ENCODE measurements at regions not wholly inside any gene's neighbourhood (a gene's known extent, or its start where the extent isn't known, plus 50 kb on each side); places are given as distances from the start of the nearest gene placed in this dataset.
A peak's percentile ranks its signal among the peaks of the same experiment; 100 is the strongest.

DNA sequence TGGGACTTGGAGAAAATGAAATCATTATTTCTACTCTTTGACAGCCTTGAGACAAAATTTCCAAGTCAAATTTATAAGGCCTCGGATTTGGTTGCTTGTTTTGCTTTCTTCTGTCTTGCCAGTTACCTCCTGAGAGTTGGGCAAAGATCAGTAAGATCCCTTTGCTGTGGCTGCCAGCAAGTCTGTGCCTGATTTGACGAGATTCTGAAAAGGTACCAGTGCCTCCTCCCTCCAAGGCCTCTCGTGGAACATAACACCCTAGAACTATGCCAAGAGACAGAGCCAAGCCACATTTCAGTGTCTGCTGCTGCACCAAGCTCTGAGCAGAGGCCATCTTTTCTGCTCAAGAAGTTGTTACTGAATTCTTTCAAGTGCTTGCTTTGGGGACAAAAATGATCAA is 61.0 kb downstream of the GTPBP8 start:
- no peak for DNase-seq

DNA sequence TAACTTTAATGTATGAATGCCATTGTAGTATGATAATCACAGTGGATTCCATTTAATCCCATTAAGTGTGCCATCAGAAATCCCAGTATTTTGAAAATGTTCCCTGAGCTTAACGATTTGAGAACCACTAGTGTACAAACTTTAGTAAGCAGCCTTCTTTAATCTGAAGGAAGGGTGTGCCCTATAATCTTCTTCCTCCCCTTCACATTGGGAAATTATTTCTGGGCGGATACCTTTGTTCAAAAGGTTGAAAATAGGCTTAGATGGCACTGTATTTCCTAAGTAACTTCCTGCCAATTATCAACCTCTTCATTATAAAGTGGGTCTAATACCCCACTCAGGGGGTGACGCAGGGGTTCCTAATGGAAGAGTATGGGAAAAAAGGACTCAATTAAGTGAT is 62.4 kb downstream of the GTPBP8 start:
- DNase-seq, result no peak

DNA sequence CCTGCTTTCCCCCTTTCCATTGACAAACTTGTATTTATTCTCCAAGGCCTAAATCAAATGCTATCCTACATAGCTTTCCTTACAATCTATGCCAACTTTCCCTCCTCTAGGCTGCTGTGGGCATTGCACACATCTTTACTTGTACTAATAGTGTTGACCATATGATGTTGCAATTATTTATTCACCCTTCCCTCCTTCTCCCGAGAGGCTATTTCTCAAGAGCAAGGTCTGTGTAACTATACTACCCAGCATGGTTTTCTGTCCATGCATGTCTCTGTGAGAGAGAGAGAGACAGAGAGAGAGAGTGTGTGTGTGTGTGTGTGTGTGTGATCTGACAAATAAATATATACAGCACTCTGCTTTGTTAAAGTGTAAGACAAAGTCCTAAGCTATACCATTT is 63.8 kb downstream of the GTPBP8 start:
- DNase-seq, result peak in 3 of 4 experiments; percentile 23 to 61 (median 46)

DNA sequence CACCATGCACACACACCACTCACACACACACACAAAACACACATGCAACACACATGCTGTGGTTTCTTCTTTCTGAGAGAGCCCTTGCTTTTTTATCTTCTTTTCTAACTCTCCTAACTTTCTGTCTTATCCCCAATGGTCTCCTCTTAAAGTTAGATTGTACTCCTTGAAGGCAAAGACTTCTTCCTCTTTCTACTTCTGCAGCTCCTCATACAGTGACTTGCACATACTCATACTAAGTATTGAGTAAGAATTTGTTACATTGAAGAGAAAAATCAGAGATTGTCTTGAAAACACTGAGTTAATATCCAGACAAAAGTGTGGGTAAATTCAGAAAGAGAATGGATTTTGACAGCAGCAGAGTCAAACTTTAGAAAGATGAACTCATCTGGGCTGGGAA is 64.4 kb downstream of the GTPBP8 start:
- peak in 3 of 4 experiments; percentile 17 to 77 (median 75) for DNase-seq

DNA sequence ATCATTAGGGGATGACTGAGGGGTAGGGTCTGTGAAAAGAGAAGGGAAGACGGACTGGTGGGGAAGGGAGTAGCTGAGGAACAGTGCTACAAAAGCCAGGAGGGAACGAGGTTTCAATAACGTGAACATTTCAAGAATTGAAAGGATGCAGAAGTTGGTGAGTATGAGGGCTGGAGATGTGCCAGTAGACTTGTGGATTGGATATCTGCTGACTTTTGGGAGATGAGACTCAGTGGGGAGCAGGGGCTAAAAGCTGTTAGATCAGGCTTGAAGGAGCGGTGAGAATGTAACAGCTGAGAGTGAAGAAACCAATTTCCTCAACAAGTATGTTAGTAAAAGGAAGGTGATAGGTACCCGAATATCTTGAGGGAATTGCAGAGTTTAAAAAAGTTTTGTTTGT is 65.2 kb downstream of the GTPBP8 start:
- DNase-seq, result peak in 2 of 4 experiments; percentile 18 to 35

DNA sequence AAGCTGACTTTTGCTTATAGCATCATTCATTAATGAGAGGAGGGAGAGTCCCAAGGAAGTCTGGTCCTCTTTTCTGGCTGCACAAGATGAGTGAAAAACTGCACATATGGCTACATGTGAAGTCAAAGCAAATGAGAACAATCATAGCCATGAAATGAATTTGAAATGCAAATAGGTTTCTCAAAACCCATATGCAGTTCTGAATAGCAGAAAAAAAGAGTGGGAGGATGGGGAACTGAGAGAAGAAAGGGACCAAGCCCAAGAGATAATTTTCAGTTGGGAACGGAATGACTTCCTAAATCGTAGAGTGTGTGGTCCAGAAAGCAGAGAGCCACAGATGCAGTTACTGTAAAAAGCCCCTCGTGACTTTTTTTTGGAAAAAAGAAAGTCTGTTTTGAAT is 66.3 kb downstream of the GTPBP8 start:
- peak in 3 of 4 experiments; percentile 8 to 51 (median 42) for DNase-seq

DNA sequence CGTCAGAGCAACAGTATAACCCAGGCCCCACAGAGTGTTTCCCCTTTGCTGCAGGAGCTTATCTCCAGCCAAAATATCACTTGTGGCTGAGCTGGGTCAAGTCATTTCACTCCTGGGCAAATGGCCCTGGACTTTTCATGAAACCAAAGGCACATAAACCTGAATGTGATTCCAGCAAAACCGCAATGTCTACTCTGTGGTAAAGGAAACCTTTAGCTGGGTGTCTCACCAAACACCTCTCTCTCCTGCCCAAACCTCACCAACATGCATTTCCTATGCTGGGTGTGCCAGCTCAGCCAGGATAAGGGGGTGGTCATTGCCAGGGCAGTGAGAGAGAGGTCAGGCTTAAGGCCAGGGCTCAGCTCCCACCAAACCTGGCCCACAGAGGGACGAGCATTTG is 67.4 kb downstream of the GTPBP8 start:
- DNase-seq, result no peak

DNA sequence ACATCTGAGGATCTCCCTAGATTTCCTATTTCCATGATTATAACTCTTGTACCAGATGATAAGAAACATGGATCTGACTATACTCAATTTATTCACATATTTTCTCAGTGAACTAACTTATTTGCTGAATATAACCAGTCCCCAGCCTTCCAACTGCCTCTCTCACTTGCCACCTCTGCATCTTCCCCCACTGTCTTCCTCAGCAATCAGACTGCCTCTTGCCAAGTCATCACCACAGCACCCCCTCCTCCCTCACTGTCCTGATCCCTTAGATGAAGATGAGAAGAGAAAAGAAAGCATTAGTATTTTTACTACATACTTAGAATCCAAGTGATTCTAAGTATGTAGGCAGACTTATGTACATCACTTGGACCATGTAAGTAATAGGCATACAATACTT is 71.9 kb downstream of the GTPBP8 start:
- DNase-seq, result no peak

DNA sequence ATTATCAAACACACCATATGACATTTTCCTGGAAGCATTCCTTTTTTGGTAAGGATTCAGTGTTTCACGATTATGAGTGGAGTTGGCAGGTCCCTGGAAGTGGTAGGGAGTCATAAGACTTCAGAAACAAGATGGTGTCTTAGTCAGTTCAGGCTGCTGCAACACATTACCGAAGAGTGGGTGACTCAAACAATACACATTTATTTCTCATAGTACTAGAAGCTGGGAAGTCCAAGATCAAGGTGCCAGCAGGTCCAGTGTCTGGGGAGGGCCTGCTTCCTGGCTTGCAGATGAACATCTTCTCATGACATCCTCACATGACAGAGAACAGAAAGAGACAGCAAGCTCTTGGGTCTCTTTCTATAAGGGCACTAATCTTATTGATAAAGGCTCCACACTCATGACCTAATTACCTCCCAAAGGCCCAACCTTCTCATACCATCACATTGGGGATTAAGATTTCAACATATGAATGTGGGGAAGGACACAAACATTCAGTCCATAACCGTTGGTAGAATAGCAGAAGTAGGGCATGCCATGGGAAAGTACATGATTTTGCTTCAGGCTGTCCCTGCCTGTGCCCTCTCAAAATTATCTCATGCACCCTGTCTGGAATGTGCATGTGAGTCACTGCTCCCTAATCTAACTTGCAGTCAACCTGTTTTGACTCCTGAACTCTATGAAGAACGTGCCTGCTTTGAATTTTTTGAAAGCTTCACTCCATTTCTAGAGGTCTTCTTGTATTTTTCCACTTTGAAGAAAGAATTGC is 72.5 kb downstream of the GTPBP8 start:
- peak; percentile 4 to 31 (median 18) for DNase-seq

DNA sequence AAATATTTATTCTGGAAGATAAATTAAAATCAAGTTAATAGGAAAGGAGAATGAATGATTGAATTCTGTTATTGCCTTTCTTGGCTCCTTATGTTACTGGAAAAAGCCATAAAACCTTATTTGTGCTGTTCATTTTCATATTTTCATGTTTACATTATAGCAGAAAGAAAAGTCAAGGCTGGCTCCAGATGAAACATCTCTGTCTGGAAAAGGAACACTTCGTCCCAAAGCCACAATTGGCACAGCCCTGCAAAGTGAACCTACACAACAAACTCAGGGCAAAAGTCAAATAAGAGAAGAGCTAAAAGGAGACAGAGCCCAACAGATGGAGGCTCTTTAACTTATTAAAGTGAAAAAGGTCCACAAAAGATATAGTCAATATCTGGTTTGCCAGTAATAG is 73.4 kb downstream of the GTPBP8 start:
- DNase-seq, result no peak

DNA sequence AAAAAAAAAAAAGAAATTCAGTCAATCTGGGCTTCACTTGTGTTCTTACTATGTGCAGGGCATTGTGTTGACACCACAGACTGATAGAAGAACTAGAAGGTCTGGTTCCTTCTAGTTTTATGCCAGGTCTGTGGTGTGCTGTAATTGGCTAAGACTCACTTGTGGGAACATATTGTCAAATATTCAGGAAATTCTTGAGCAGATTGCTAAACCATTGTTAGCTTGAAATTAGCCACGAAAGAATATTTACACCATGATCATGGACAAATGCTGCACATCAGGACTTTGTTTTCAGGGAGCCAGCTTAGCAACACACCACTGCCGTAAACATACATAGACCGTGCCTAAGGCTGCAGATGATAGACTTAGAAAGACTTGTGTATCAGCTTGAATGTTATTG is 74.6 kb downstream of the GTPBP8 start:
- no peak for DNase-seq

DNA sequence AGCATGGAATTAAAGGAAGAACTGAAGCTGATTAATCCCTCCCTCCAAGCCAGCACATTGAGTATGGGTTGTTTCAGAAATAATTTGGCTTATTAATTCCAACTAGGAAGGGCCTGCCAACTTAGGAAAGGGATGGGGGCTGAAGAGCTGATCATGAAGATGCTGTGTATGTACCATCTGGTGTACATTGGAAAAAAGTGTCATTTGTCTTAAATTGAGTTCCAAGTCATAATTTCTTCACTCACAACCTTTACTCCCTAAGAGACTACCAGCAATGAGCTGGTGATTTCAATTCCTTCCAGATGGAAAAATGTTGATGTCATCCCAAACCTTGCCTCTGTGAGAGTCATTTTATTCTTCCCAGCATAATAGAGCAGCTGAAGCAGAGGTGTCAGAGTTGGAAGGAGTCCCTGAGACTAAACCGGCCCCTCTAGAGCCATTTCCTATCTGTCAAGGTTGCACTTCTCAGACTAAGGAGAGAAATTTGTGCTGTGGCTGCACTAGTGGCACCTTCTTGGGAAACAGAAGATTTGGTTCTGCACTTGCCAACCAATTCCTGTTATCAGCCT is 79.4 kb downstream of the GTPBP8 start:
- no peak for DNase-seq

DNA sequence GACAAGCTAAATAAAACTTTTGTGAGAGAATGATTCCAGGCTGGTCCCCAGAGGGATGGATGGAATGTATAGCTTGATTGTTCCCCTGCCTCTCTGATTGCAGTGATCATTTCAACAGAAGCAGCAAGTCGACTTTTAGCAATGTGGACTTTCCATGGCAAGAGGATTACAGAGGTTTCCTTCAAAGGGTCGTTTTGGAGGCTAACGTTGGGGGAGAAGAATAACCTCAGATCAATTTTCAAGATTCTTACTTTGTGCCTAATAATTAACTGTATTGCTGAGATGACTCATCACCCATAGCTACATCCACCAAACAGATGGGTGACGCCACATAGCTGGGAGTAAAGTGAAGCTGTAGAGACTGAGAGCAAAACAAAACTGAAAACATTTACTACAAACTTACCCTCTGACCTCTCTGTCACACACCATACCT is 79.9 kb downstream of the GTPBP8 start:
- no peak for DNase-seq

DNA sequence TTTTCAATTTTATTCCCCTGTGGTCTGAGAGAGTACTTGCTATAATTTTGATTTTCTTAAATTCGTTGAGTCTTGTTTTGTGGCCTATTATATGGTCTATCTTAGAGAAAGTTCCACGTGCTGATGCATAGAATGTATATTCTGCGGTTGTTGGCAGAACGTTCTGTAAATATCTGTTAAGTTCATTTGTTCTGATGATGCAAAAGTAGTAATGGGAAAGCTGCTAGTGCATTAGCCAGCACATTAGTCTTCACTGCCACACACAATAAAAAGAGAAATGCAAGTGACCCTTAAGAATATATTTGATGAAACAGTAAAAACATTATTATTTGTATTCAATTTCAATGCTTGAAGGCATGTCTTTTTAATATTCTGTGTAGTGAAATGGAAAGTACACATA is 84.8 kb downstream of the GTPBP8 start:
- no peak for DNase-seq

DNA sequence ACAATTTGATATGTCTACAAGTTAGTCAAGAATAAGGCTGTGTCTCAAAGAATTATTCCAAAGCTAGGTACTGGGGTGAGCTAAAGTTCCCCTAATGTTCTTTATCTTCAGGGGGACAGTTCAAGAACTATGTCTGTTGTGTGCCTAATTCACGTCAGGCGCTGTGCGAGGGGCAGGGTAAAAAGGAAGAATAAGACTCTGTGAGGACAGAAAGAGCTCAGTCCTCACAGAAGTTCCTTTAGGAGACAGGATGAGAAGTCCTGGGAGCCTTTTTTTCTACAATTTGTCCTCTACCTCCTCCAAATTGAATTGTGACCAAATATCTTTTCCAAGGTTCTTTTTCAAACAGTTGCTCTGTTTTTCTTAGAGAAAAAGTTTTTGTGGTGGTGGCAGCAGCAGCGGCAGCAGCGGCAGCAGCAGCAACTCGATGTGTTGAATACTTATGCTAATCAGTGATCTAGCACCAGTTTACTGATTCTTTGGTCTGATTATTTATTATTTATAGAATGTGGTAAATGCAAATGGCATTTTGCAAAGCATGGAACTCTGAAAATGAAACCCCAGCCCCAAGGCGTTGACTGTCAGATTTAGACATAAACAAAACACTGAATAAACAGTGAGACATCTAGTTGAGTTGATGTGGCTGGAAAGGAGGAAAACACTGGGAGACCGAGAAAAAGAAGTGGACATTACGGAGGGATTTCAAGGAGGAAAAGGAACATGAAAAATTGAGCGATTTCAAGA is 88.6 kb downstream of the GTPBP8 start:
- DNase-seq, result no peak

DNA sequence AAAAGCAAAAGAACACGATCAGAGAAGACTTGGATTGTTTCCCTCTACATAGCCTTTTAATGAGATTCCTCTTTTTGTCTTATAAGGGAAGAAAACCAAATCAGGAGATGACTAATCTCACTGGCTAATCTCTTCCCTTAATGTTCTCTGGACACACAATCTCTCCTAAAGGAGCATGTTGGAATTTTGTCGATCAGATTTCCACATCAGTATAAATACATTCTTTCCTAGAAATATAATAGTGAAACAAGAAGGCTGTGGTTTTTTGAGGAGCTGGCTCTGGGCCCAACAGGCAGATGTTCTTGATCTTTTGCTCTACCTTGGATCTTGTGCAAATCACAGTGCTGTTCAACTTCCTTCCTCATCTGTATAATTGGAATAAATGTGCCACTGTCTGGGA is 94.0 kb downstream of the GTPBP8 start:
- peak in 3 of 4 experiments; percentile 20 to 34 (median 32) for DNase-seq

DNA sequence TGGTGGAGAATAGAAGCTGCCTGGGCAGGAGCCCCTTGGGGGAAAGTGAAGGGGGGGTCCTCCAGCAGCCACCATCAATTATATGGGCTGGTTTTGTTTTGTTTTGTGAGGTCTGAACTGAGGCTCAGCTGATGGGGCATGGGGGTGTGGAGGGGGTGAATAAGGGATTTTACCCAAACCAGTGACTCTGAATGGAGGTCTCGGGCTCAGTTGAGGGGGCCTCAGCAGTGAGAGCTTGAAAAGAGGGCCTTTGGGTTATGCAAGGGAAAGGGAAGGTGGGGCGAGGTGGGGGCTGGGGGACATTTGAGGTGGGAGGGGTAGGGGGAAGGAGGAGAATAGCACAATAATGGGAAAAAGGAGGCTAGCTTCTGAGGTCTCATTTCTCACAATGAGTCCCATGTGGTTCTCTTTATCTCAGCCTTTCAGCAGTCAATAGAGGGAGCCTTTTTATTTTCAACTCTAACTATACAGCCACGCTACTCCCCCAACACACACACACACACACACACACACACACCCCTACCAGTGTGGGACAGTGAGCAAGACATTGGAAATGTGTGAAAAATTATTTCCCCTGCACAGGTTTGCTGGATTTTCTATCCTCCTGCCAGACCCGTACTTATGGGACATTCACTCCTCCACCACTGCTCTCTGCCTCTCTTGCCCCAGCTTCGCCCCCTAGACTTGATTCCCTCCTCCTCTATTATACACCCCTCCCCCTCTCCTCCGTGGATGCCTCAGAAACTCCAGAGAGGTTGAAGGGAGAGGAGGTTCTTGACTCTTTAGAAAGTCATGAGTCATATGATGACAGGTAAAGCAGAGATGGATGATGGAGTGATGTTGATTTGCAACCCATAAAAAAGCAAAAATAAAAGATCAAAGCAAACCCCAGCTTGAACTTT is 96.0 kb downstream of the GTPBP8 start:
- DNase-seq, result no peak

DNA sequence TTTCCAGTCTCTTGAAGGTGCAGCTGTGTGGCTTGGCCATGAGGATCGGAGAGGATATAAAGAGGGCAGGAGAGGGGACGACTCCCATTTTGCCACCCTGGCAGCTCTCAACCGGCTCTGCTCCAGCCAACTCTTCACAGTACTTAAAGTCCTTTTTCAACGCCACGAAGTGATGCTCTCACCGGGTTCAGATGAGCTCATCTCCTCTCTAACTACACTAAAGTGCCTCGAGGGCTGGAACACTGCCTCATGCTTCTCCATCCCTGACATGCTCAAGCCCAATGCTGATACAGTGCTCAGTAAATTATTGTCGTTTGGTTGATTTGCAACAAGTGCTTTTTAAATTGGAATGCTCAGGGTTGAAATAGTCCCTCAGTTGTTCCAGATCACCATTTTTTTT is 97.8 kb downstream of the GTPBP8 start:
- DNase-seq, result no peak

DNA sequence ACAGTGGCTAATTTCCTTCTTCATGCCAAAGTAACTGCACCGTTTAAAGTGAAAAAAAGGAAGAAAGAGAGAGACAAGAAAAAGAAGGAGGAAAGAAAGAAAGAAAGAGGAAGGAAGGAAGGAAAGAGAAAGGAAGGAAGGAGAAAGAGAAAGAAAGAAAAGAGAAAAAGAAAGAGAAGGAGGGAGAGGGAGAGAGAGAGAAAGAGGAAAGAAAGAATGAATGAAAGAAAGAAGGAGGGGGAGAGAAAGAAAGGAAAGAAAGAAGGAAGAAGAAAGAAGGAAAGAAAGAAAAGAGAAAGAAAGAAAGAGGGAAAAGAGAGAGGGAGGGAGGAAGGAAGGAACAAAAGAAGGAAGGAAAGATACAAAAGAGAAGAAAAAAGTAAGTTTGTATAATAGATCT is 100.6 kb downstream of the GTPBP8 start:
- DNase-seq, result no peak

DNA sequence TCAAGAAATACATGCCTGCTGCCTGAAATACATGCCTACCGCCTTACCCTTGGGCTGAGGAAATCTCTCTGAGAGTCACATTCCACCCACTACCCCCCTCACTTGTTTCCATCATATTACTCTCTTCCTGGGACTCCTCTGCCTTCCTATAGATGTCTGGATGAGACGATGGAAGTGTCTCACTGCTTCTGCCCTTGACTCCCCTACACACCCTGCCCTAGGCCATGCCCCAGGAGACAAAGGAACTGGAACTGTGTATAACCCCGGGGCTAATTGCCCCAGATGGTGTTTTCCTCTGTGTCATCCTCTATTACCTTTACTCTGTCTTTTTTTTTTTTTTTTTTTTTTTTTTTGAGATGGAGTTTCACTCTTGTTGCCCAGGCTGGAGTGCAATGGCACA is 102.0 kb downstream of the GTPBP8 start:
- no peak for DNase-seq

DNA sequence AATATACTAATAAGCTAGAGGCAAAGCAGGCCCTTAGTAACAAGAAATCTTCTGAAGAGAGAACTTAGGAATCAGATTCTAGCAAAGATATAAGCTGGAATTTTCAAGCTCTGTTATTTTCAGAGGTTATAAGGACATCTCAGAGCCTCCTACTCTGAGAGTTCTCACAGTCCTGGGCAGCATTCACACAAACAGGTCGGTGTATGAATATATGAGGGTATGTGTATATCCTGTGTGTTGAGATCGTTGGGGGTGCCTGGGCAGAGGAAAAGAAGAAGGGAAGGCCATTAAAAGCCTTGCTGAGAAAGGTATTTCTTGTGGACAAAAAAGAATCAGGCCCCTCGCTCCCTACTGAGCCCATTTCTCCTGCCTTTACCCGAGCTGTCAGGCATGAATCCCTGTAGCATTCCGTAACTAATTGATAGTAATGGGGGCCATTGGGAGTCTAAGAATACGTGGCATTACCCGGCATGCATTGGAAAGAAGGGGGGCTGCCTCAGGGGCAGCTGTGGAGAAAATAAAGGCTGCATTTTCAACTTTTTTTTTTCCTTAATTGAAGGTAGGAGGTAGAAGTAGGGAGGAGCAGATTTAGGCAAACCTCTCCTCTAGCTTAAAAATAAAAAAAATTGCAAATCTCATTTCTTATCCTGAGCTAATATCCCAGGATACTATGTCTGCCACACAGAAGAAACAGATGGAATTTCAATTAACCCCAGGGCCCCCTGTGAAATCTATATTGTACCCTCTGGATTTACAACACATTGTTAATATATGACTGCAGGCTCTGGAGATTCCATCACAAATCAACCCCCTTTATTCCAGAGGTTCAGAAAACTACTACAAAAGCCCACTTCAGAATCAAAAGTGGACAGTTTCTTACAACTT is 103.8 kb downstream of the GTPBP8 start:
- no peak for DNase-seq

All from suppressor macrophage (primary cell).